ENCODE measurements at regions not wholly inside any gene's neighbourhood (a gene's known extent, or its start where the extent isn't known, plus 50 kb on each side); places are given as distances from the start of the nearest gene placed in this dataset.

DNA sequence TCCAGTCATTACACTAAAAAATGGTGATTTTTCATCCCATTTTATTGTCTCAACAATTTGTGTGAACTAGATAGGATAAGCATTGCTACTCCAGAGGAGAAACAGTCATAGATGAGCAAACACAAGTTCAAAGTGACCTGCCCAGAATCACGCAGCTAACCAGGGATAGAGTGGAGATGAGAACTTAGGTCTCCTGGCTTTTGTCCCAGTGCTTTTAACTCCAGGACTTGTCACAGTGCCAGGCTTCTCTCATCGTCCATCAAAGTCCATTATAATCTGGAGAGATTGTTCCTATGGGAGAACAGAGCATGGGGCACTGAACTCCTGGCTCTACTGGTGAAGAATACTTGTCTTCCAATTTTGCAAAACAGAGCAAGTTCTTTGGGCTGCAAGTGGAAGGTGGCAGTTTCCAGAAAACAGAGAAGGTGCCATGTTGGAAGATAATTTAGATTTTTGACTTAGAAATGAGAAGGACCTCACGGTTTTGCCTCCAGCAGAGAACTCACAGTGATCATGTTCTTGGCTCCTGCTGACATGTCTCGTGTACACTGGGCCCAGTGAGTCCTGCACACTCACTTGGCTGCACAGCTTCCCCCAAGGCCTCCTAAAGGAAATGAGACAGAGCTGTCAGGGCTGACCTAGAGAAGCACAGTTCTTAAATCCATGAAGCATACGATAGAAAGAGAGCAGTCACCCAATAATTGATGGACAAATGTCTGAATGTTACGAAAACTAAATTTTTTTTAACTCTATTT is 322.9 kb upstream of the NRP1 start:
- TF ChIP-seq POLR2A (IDR thresholded peaks at IDR 0.05; ENCODE audit: low read depth, low read length) (no peak), SPI1 (IDR thresholded peaks at IDR 0.05; ENCODE audit: low read depth, low read length) (no peak), POU2F2 (IDR thresholded peaks at IDR 0.05; ENCODE audit: low read depth, low read length) (no peak)

All from GM12891 (cell line).